ENCODE measurements at regions not wholly inside any gene's neighbourhood (a gene's known extent, or its start where the extent isn't known, plus 50 kb on each side); places are given as distances from the start of the nearest gene placed in this dataset.

GRCh38 chr22:19574247-19574646, 50.0 kb upstream of the CLDN5 start:
- no peak for DNase-seq

DNA sequence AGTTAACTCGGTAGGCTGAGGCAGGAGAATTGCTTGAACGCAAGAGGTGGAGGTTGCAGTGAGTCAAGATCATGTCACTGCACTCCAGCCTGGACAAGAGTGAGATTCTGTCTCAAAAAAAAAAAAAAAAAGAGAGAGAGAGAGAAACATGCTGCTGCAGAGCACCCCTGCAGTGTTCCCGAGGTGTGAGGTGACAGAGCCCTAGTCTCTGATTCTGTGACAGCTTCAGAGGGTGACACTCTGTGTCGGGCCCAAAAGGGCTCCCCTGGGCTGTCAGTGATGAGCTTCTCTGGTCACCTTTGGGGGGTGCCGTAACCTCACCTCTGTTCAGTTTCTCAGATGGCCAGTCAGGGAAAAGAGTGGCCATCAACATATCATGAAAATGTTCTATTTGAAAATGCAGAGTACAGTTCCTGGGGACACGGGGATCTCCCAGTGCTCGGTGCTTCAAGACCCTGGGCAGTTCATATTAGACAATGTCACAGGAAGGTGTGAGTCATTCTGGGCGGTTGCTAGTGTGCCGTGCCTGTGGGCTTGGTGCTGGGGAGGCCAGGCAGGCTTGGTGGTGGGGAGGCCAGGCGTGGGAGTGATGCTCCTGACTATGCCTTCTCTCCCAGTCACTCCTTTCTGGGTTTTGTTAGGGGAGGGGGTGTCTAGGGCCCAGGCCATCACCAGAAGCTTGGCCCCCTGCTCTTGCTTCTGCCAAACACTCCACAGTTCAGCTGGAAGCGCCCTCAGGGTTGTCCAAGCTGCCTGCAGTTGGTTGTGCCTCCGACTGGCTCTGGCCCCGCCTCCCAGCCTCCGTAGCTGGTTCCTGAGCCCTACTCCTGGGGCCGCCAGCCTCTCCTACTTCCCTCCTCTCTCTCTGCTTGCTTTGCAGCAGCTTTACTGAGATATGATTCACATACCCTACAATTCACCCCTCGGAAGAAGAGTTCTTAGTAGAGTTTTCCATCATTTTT, 52.5 kb upstream of the CLDN5 start:
- DNase-seq = no peak

GRCh38 chr22:19577422-19577966, 53.3 kb upstream of the CLDN5 start:
- DNase-seq = no peak

- no peak for DNase-seq
Measured at GRCh38 chr22:19578180-19579004, 54.2 kb upstream of the CLDN5 start.

DNA sequence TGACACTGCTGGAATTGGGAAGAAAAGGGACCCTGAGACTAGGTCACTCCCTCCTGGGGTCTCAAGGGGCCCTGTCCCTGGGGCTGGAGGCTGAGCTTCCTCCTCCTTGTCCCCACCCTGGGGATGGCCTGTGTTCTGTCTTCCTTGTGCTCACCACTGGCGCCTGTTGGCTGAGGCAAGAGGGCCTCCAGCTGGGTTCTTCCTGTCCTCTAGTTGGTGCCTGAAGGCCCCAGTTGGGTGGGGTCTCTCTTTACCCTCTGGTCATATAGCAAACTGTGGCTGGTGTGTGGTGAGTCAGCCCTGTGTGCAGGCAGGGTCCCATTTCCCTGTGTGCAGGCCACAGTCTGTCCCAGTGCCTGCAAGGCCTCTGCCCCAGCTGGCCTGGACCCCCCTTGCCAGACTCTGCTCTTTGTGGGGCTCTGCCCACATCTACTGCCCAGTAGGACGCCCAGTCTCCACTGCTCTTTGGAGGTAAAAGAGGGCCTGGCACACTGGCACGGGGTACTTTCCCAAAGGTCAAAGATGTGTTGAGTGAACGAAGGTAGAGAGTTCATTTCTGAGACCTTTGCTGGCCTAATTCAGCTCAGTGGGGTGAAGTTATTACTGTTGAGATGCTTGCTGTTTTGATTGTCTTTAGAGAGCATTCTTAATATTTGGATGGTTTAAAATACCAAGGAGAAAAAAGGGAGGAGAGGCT, 55.1 kb upstream of the CLDN5 start:
- no peak for DNase-seq

DNA sequence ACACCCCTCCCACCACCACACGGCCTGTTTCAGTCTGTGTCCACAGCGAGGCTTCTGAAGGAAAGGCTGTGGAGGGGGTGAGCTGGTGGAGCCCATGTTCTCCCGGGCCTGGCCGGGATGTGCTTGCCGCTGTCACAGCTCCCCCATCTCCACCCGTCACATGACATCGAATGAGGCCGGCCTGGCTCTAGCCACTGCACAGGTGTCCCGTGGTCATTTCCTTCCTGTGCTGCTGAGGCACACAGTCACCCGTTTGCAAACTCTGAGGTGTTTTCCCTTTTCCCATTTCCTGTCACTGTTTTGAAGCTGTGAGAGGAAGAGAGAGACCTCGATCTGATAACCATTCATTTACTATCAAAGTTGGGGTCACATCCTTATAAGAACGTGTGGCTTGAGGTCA, 55.7 kb upstream of the CLDN5 start:
- no peak for DNase-seq

- DNase-seq = no peak
Measured at GRCh38 chr22:19580291-19580890, 56.2 kb upstream of the CLDN5 start.

- DNase-seq = no peak
Measured at GRCh38 chr22:19582033-19582693, 58.0 kb upstream of the CLDN5 start.

DNA sequence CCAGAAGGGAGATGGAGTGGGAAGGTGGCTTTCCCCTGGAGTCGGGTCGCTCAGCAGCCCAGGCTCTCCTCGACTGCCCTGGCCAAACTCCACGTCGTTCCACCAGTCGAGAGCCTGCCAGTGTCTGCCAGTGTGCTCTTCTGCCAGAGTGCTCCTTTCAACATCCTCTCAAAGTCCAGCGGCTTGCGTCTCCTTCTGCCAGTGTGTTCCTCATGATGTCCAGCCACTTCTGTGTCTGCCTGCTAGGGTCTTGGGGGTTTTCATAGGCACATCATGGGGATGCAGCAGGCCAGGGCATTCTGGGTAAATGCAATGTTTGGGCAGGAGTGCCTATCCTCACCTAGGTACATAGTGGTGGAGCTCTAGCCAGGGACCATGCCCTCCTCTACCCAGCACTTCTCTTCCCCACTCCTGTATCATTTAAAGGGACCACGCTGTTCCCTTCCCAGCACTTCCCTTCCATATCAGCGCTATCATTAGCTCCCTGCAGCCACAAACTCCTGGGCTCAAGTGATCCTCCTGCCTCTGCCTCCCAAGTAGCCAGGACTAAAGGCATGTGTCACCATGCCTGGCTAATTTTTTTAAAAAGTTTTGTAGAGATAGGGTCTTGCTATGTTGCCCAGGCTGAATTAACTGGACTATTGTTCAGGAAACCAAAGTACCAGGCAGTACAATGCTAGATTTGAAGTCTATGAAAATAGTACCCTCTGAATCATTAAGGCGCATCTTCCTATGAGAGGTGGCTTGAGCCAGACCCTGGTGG, 62.9 kb upstream of the CLDN5 start:
- DNase-seq = no peak

DNA sequence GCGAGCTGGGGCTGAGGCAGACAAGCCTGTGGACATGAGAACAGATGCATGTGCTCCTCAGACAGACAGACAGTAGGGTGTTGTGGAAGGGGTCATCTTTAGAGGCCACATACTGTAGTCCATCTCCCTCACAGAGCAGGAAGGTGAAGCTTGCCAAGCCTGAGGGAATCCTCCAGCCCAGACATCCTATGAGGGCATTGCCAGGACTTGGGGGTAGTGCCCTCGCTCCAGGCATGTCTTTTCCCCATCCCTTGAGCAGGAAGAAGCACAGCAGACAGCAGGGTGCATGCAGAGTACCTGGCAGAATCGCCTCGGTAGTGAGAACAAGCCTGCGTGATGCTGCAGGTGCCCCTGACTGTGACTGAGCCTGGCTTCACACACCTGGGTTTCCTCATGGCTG, 66.5 kb upstream of the CLDN5 start:
- no peak for DNase-seq

DNA sequence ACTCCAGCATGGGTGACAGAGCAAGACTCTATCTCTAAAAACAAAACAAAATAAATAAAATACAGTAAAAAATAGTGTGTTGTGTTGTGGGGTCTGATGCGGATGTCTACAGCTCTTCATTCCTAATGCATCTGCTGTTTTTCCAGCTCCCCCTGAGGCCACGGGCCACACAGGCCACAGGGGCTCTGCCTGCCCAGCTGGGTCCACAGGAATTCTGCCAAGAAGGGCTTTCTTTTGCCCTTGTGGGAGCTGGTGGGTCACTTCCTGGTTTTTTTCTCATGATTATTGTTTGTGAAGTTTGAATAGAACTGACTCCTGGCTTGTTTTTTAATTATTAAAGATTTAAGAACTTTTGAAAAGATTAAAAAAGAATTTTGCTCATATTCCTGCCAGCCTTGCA, 67.4 kb upstream of the CLDN5 start:
- DNase-seq = no peak

- no peak for DNase-seq
Measured at GRCh38 chr22:19592464-19592863, 68.3 kb upstream of the CLDN5 start.

DNA sequence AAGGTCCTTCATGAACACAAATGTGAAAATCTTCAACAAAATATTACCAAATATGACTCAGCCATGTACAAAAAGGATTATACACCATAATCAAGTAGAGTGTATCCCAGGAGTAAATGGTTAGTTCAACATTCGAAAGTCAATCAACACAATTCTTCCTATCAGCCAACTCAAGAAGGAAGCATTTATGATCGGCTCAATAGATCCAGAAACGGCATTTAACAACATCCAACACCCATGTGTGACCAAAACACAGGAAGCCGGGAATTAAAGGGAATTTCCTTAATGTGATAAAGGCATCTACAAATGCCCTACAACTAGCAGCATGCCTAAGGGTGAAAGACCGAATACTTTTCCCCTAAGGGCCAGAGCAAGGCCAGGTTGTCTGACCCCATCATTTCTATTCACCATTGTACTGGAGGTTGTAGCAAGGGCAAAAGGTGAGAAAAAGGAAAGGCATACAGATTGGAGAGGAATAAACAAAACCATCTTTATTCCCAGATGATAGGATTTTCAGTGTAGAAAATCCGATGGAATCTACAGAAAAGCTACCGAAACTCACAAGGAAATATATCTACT, 69.9 kb upstream of the CLDN5 start:
- DNase-seq = no peak

DNA sequence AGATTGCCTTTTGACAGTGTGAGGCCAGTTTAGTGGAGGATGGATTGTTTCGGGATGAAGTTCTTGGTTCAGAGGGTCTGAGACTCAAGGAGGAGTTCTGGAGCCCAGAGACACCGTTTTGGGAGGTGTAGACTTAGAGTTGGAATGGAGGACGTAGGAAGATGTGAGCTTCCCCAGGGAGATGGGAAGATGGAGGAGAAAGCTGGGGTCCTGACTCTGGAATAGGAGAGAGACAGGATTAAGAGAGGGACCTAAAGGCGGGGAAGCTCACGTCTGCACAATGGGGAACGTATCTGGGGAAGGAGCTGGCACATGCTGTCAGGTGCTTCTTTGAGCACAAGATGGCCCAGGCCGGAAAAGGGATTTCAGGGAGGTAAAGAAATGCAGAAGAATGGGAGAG, 71.3 kb upstream of the CLDN5 start:
- no peak for DNase-seq

- DNase-seq = no peak
Measured at GRCh38 chr22:19596680-19597398, 72.6 kb upstream of the CLDN5 start.

DNA sequence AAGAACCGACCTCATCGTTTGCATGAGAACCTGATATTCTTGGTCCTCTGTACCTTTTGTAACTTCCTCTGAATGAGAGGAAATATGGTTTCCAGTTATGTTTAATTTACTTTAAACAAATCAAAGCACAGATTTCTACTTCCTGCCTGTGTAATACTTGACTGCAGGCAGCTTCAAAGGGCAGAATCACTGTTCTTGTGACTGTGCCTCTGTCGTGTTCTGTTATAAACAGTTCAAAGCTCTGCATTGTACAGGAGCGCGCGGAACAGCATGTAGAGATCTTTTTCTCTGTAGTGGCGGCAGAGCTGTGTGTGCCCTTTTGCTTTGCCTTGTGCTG, 73.2 kb upstream of the CLDN5 start:
- DNase-seq = no peak

DNA sequence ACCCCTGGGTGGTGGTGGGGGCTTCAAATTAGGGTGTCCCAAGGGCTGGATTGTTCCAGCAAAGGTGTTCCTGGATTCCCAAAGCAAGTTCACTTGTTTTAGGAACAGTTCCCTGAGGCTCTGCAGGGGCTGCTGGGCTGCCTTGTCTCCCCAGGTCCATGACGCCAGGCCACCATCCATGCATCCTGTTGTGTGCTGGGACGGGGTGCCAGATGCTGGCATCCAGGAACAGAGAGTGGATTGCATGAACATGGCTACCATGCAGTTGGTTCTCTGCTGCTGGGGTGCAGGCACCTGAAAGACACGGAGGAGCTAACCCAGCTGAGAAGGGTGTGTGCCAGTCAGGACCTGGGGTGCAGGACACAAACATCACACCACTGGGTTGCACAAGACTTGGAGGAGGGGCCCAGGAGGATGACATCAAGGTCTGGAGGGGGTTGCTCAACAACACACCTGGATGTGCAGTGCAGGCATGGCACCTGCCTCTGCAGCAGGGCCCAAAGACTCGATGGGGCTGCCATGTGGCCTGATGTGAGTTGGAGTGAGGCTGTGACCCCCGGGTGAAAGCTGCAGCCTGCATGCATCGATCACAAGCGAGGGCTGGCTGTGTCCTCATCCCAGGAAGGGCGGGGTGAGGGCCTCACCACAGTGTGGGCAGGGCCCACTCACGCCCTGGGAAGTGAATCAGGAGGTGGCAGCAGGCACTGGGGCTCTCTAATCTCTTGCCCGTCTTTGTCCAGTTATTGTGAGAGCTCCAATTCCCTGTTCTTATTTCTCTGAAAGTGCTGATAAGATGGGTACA, 74.0 kb upstream of the CLDN5 start:
- DNase-seq = no peak

DNA sequence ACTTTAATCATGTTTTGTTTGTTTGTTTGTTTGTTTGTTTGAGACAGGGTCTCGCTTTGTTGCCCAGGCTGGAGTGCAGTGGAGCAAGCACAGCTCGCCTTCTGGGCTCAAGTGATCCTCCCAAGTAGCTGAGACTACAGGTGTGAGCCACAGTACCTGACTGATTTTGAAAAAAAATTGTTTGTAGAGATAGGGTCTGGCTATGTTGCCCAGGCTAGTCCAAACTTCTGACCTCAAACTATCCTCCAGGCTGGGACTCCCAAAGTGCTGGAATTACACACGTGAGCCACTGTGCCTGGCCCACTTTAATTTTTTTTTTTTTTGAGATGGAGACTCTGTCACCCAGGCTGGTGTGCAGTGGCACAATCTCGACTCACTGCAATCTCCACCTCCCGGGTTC, 74.8 kb upstream of the CLDN5 start:
- no peak for DNase-seq

DNA sequence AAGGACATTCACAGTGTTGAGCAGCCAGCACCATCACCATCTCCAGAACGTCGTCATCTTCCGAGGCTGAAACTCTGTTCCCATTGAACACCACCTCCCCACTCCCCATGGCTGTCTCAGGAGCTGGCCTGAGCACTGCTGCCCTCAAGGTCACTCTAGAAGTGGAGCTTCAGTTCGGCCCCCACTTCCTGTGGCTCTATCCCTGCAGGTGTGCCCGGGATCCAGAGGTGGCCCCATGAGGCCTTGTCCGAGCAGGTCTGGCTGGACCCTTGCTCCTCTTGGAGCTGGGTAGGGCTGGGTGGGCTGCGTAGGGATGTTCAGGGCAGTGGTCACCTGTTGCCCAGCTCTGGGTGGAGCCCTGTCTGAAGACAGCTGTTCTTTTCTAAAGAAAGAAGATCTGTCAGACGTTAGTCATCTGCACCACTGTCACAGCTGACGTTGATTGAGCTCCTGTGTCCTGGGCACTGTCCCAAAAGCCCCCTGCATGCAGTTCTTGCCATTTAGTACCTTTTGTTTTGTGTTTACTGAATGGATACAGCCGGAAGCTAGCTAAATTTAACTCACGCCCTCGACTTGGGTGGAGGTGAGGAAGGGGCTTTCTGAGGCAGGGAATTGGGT, 75.5 kb upstream of the CLDN5 start:
- DNase-seq = no peak

Data from T1000 (cell line).